Neural cell (in vitro differentiated cells): ENCODE measurements at regions not wholly inside any gene's neighbourhood (a gene's known extent, or its start where the extent isn't known, plus 50 kb on each side); places are given as distances from the start of the nearest gene placed in this dataset.

Experiments
- H2AFZ ChIP-seq: fragments of 200-600, 300-800 bp; sonication (generic), shearing (Covaris generic); 2 replicates; pipeline ENCODE4 v1.6.0; 2014; ENCODE audit warnings: low read depth, mild to moderate bottlenecking, antibody characterized with exemption, low read length, moderate library complexity
- H3F3A ChIP-seq: fragments of 200-600 bp; shearing (Covaris generic); 2 replicates; pipeline ENCODE4 v1.6.1; 2016; ENCODE audit warnings: mild to moderate bottlenecking, moderate library complexity, mixed read lengths, antibody characterized with exemption, low read length; ENCODE audit not compliant: insufficient read depth, poor library complexity, severe bottlenecking
- H3K27ac ChIP-seq: fragments of 200-600, 300-800 bp; sonication (generic), shearing (Covaris generic); 2 replicates; pipeline ENCODE4 v1.5.1; 2014; ENCODE audit warnings: mild to moderate bottlenecking, low read length, moderate library complexity
- H3K27me3 ChIP-seq: fragments of 300-800, 200-600 bp; sonication (generic), shearing (Covaris generic); 2 replicates; pipeline ENCODE4 v1.6.0; 2014; ENCODE audit warnings: mild to moderate bottlenecking, low read depth, low read length, moderate library complexity; ENCODE audit not compliant: insufficient read depth
- H3K36me3 ChIP-seq: fragments of 300-800, 200-600 bp; sonication (generic), shearing (Covaris generic); 2 replicates; pipeline ENCODE4 v1.5.1; 2014; ENCODE audit warnings: mild to moderate bottlenecking, antibody characterized with exemption, low read length, moderate library complexity; ENCODE audit not compliant: insufficient read depth
- H3K4me2 ChIP-seq: fragments of 300-800, 200-600 bp; sonication (generic), shearing (Covaris generic); 2 replicates; pipeline ENCODE4 v1.6.0; 2014; ENCODE audit warnings: mild to moderate bottlenecking, low read length
- H3K4me3 ChIP-seq: fragments of 300-800, 200-600 bp; sonication (generic), shearing (Covaris generic); 2 replicates; pipeline ENCODE4 v1.5.1; 2014; ENCODE audit warnings: mild to moderate bottlenecking, low read length, moderate library complexity
- H3K79me2 ChIP-seq: fragments of 200-600 bp; shearing (Covaris generic); replicated peaks from 2 replicates; pipeline ENCODE4 v1.6.0; 2014; ENCODE audit warnings: mild to moderate bottlenecking, low read length, moderate library complexity; ENCODE audit not compliant: insufficient read depth
- H3K9ac ChIP-seq: fragments of 300-800, 200-600 bp; sonication (generic), shearing (Covaris generic); 2 replicates; pipeline ENCODE4 v1.6.1; 2016; ENCODE audit warnings: mild to moderate bottlenecking, low read length, mixed read lengths
- H3K9me2 ChIP-seq: fragments of 200-600 bp; shearing (Covaris generic); 2 replicates; pipeline ENCODE4 v1.6.1; 2016; ENCODE audit warnings: mild to moderate bottlenecking, low read length, mixed read lengths; ENCODE audit not compliant: insufficient read depth
- H3K9me3 ChIP-seq: fragments of 200-600, 300-800 bp; sonication (generic), shearing (Covaris generic); 2 replicates; pipeline ENCODE4 v1.6.1; 2016; ENCODE audit warnings: mild to moderate bottlenecking, mixed run types, low read length, moderate library complexity, mixed read lengths
- H4K20me1 ChIP-seq: fragments of 200-600 bp; shearing (Covaris generic); 2 replicates; pipeline ENCODE4 v1.6.1; 2016; ENCODE audit warnings: mild to moderate bottlenecking, mixed run types; ENCODE audit not compliant: insufficient read depth
- EP300 ChIP-seq: fragments of 450-650 bp; conservative IDR thresholded peaks from 2 replicates; pipeline ENCODE4 v1.6.1; 2014; ENCODE audit warnings: antibody characterized with exemption, mild to moderate bottlenecking, moderate library complexity; ENCODE audit not compliant: poor library complexity, severe bottlenecking
- EZH2 ChIP-seq: fragments of 200-600, 300-800 bp; shearing (Covaris generic), sonication (generic); IDR thresholded peaks from 2 replicates; pipeline ENCODE4 v1.6.1; 2014; ENCODE audit warnings: antibody characterized with exemption, low read length, borderline replicate concordance, mild to moderate bottlenecking; ENCODE audit not compliant: insufficient read depth, poor library complexity, severe bottlenecking
- MXI1 ChIP-seq: fragments of 450-650 bp; conservative IDR thresholded peaks from 2 replicates; pipeline ENCODE4 v1.6.1; 2014; ENCODE audit warnings: antibody characterized with exemption, mild to moderate bottlenecking; ENCODE audit not compliant: poor library complexity, severe bottlenecking
- POLR2AphosphoS5 ChIP-seq: IDR thresholded peaks from 2 replicates; pipeline ENCODE4 v1.6.1; 2012
- RAD21 ChIP-seq: fragments of 450-650 bp; conservative IDR thresholded peaks from 2 replicates; pipeline ENCODE4 v1.6.1; 2014; ENCODE audit warnings: antibody characterized with exemption, mild to moderate bottlenecking, moderate library complexity
- REST ChIP-seq: IDR thresholded peaks from 2 replicates; pipeline ENCODE4 v1.6.1; 2012; ENCODE audit warnings: borderline replicate concordance
- SMC3 ChIP-seq: fragments of 450-650 bp; conservative IDR thresholded peaks from 2 replicates; pipeline ENCODE4 v1.6.1; 2014; ENCODE audit warnings: antibody characterized with exemption, mild to moderate bottlenecking, moderate library complexity; ENCODE audit not compliant: poor library complexity
- TAF1 ChIP-seq: IDR thresholded peaks from 2 replicates; pipeline ENCODE4 v1.6.1; 2012; ENCODE audit warnings: low read depth
- TF ChIP-seq, protein P1 (sequence below): fragments of 450-650 bp; IDR thresholded peaks from 2 replicates; pipeline ENCODE4 v1.5.1; 2014; ENCODE audit warnings: antibody characterized with exemption, mild to moderate bottlenecking, moderate library complexity; ENCODE audit not compliant: poor library complexity, severe bottlenecking

- Histone ChIP-seq H3K9me2 (no peaks in the 10 kb centered on the region), H3K9me3 (no peaks in the 10 kb centered on the region), H3F3A (no peaks in the 10 kb centered on the region), H4K20me1 (no peaks in the 10 kb centered on the region), H3K79me2 (no peaks in the 10 kb centered on the region), H2AFZ (no peak overlapping the region), H3K27ac (no peak overlapping the region), H3K4me2 (no peak overlapping the region), H3K36me3 (no peaks in the 10 kb centered on the region), H3K4me3 (no peak overlapping the region), H3K9ac (no peak overlapping the region), H3K27me3 (no peaks in the 10 kb centered on the region)
- TF ChIP-seq TAF1 (no peak), REST (no peak), MXI1 (no peak), RAD21 (no peak), EP300 (no peak)
Measured at GRCh38 chr6:137426007-137426689, 68.0 kb downstream of the OLIG3 start.

- Histone ChIP-seq H3K27me3 (no peaks in the 10 kb centered on the region), H3F3A (no peaks in the 10 kb centered on the region), H3K9me2 (no peaks in the 10 kb centered on the region), H3K4me2 (no peak overlapping the region), H3K4me3 (no peak overlapping the region), H3K27ac (no peak overlapping the region), H3K36me3 (no peaks in the 10 kb centered on the region), H4K20me1 (no peaks in the 10 kb centered on the region), H2AFZ (no peak overlapping the region), H3K9ac (no peak overlapping the region), H3K9me3 (no peaks in the 10 kb centered on the region), H3K79me2 (no peaks in the 10 kb centered on the region)
- TF ChIP-seq SMC3, result no peak
- TF ChIP-seq TAF1, result no peak
- no peak for TF ChIP-seq RAD21
- no peak for TF ChIP-seq MXI1
- TF ChIP-seq POLR2AphosphoS5, result no peak
- TF ChIP-seq REST, result no peak
- TF ChIP-seq EZH2, result no peak
- TF ChIP-seq, protein P1, sequence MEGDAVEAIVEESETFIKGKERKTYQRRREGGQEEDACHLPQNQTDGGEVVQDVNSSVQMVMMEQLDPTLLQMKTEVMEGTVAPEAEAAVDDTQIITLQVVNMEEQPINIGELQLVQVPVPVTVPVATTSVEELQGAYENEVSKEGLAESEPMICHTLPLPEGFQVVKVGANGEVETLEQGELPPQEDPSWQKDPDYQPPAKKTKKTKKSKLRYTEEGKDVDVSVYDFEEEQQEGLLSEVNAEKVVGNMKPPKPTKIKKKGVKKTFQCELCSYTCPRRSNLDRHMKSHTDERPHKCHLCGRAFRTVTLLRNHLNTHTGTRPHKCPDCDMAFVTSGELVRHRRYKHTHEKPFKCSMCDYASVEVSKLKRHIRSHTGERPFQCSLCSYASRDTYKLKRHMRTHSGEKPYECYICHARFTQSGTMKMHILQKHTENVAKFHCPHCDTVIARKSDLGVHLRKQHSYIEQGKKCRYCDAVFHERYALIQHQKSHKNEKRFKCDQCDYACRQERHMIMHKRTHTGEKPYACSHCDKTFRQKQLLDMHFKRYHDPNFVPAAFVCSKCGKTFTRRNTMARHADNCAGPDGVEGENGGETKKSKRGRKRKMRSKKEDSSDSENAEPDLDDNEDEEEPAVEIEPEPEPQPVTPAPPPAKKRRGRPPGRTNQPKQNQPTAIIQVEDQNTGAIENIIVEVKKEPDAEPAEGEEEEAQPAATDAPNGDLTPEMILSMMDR, result no peak
- TF ChIP-seq EP300, result no peak
Measured at GRCh38 chr6:137424251-137424650, 69.9 kb downstream of the OLIG3 start.
